H1 (cell line): ENCODE measurements at regions not wholly inside any gene's neighbourhood (a gene's known extent, or its start where the extent isn't known, plus 50 kb on each side); places are given as distances from the start of the nearest gene placed in this dataset.

Source experiments
- EZH2 ChIP-seq: fragments of 200-600 bp; sonication (generic); IDR thresholded peaks from 2 replicates; pipeline ENCODE4 v1.7.1; 2012; ENCODE audit warnings: low read depth, mild to moderate bottlenecking, moderate library complexity, low read length, inconsistent platforms; ENCODE audit not compliant: severe bottlenecking
- HDAC2 ChIP-seq, 2 experiments: fragments of 300-600 bp in 1 of 2; sonication (generic) in 1 of 2; IDR thresholded peaks; 2 replicates each; pipeline ENCODE4 v1.6.1; 2011 to 2012; ENCODE audit warnings: low read depth in 2 of 2, low read length in 2 of 2, mild to moderate bottlenecking in 2 of 2, moderate library complexity in 2 of 2, borderline replicate concordance in 1 of 2, inconsistent platforms in 1 of 2
- KDM1A ChIP-seq: fragments of 200-600, 300-600 bp; sonication (generic); IDR thresholded peaks from 2 replicates; pipeline ENCODE4 v1.7.1; 2016; ENCODE audit warnings: mild to moderate bottlenecking, low read length, borderline replicate concordance
- PHF8 ChIP-seq: fragments of 200-600 bp; sonication (generic); conservative IDR thresholded peaks from 2 replicates; pipeline ENCODE4 v1.7.1; 2012; ENCODE audit warnings: low read depth, mild to moderate bottlenecking, inconsistent platforms, low read length, moderate library complexity
- POLR2A ChIP-seq, 2 experiments: IDR thresholded peaks; 1 replicate in 1 of 2; 2 replicates in 1 of 2; pipeline ENCODE4 v1.6.1; 2011; ENCODE audit warnings: low read depth in 2 of 2, low read length in 2 of 2, mild to moderate bottlenecking in 2 of 2; ENCODE audit errors: control extremely low read depth in 1 of 2
- POLR2AphosphoS5 ChIP-seq: IDR thresholded peaks from 2 replicates; pipeline ENCODE4 v1.6.1; 2011; ENCODE audit warnings: low read depth, low read length
- RBBP5 ChIP-seq: IDR thresholded peaks from 2 replicates; pipeline ENCODE4 v1.7.1; 2012; ENCODE audit warnings: low read depth, mild to moderate bottlenecking, inconsistent platforms, low read length, moderate library complexity, borderline replicate concordance
- RXRA ChIP-seq: IDR thresholded peaks from 2 replicates; pipeline ENCODE4 v1.6.1; 2011; ENCODE audit warnings: low read depth, mild to moderate bottlenecking, low read length, moderate library complexity; ENCODE audit not compliant: insufficient read depth
- TF ChIP-seq, protein P1 (sequence below), 3 experiments: IDR thresholded peaks; 1 replicate in 2 of 3; 2 replicates in 1 of 3; pipeline versions ENCODE4 v1.5.1 to v1.6.1; 2011; ENCODE audit warnings: low read length in 3 of 3, mild to moderate bottlenecking in 3 of 3, inconsistent platforms in 2 of 3, low read depth in 1 of 3, moderate library complexity in 1 of 3; ENCODE audit not compliant: insufficient read depth in 1 of 3; ENCODE audit errors: control extremely low read depth in 1 of 3
- TF ChIP-seq, protein P2 (sequence below): IDR thresholded peaks from 2 replicates; pipeline ENCODE4 v1.6.1; 2011; ENCODE audit warnings: low read depth, mild to moderate bottlenecking, low read length; ENCODE audit not compliant: insufficient read depth

GRCh38 chr10:125264091-125264490 lies 103.7 kb upstream of the CTBP2 start:
- TF ChIP-seq PHF8 (no peak), KDM1A (no peak), HDAC2 (IDR thresholded peaks at IDR 0.05; ENCODE audit: borderline replicate concordance in 1 of 2, low read depth in 2 of 2, low read length in 2 of 2) (no peak), RXRA (no peak), POLR2A (IDR thresholded peaks at IDR 0.05; ENCODE audit: control extremely low read depth in 1 of 2, low read depth in 2 of 2, low read length in 2 of 2) (no peak), EZH2 (no peak), RBBP5 (no peak), POLR2AphosphoS5 (no peak)
- TF ChIP-seq, protein P1, sequence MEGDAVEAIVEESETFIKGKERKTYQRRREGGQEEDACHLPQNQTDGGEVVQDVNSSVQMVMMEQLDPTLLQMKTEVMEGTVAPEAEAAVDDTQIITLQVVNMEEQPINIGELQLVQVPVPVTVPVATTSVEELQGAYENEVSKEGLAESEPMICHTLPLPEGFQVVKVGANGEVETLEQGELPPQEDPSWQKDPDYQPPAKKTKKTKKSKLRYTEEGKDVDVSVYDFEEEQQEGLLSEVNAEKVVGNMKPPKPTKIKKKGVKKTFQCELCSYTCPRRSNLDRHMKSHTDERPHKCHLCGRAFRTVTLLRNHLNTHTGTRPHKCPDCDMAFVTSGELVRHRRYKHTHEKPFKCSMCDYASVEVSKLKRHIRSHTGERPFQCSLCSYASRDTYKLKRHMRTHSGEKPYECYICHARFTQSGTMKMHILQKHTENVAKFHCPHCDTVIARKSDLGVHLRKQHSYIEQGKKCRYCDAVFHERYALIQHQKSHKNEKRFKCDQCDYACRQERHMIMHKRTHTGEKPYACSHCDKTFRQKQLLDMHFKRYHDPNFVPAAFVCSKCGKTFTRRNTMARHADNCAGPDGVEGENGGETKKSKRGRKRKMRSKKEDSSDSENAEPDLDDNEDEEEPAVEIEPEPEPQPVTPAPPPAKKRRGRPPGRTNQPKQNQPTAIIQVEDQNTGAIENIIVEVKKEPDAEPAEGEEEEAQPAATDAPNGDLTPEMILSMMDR (IDR thresholded peaks at IDR 0.05; ENCODE audit: control extremely low read depth in 1 of 3, insufficient read depth in 1 of 3, low read depth in 1 of 3, low read length in 3 of 3): no peak
- TF ChIP-seq, protein P2, sequence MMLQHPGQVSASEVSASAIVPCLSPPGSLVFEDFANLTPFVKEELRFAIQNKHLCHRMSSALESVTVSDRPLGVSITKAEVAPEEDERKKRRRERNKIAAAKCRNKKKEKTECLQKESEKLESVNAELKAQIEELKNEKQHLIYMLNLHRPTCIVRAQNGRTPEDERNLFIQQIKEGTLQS: no peak
